ENCODE measurements at regions not wholly inside any gene's neighbourhood (a gene's known extent, or its start where the extent isn't known, plus 50 kb on each side); places are given as distances from the start of the nearest gene placed in this dataset.

GRCh38 chr3:64939309-64939708 lies 251.5 kb upstream of the ADAMTS9 start:
- DNase-seq = no peak

GRCh38 chr3:64936556-64936955 lies 248.8 kb upstream of the ADAMTS9 start:
- no peak for DNase-seq

DNA sequence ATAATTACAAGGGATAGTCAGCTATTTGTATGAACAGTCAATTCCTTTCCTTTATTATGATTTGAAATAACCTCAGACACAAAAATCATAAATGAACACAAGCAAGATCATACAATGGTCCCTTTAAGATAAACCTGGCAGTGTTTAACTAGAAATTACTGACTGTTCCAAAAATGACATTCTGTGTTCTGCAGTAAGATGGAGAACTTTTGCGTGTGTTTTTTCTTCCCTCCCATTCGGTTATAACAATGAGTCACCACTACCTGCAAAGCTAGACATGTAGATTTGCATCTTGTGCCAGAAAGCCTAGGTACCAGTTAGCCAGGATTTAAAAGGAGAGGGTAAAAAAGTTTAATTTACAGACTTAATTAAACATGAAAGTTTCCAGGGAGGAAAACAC lies 248.2 kb upstream of the ADAMTS9 start:
- DNase-seq = no peak

GRCh38 chr3:64932666-64933342 lies 245.0 kb upstream of the ADAMTS9 start:
- no peak for DNase-seq

DNA sequence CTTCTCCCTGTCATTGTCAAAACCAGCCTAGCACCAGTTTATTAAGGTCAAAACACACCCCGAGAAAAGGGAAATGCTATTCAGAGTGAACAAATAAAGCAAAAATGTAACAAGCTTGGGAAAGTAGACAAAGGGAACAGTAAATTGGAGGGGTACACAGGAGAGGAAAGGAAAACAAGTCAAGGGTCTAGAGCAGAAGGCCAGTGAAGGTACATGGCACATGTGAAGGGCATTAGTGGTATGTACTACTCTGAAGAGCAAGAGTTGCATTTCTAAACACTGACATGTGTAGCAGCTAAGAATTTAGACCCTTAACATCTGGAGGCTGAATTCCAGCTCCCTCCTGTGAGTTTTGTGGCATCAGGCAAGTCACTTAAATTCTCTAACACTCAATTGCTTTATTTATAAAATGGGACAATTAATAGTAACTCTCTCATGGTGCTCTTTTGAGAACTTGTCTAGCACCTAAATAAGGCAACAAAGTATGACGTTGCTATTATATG lies 244.3 kb upstream of the ADAMTS9 start:
- DNase-seq = no peak

DNA sequence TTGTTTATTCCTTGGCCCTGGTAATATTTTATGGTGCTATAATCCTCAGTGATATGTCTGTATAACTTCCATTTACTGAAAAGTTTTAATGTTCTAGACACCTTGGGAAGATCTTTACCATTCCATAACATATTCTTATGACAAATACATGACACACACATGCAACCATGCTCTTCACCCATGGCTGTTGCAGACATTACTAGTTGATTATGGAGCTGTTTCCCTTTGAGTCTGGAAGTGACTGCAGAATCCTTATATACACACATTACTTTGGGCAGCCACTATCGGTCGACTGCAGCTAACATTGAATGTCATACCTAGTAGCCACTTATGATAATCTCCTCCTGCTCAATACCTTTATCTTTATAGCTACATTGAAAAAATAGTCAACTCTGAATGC lies 243.1 kb upstream of the ADAMTS9 start:
- no peak for DNase-seq

DNA sequence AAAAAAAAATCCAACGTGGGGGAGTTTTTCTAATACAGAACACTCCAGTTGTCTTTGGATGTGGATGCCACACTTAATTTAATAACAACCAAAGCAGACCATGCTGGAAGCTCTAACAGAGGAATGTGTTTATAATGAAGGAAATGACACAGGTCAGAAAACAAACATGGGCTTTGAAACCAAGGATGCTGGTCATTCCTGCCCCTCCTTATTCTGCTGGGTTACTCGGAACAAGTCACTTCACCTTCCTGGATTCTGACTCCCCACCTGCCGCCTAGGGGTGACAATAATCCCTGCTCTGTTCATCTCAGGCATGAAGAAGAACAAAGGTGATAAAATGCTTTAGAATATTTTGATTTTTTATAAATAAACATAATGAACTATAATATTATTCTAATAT lies 240.9 kb upstream of the ADAMTS9 start:
- DNase-seq = no peak

GRCh38 chr3:64927689-64928088 lies 239.9 kb upstream of the ADAMTS9 start:
- no peak for DNase-seq

DNA sequence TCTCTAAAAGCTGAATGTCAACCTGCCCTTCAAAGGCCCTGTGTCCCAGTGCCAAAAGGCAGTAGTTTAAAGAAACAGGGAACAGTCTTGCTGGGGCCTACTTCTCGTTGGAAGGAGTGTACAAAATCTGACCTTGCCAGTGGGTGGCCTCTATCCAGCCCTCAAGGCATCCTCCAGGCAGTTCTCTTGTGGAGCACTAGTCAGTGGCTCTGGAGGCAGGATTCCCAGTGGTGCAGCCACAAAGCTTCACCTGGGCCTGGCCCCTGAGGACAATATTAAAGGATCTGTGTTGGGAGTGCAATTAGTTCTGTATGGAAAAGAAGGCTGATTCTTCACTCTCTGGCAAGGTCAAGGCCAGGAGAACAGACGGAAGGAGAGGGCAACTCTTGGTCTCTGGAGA lies 237.8 kb upstream of the ADAMTS9 start:
- no peak for DNase-seq

DNA sequence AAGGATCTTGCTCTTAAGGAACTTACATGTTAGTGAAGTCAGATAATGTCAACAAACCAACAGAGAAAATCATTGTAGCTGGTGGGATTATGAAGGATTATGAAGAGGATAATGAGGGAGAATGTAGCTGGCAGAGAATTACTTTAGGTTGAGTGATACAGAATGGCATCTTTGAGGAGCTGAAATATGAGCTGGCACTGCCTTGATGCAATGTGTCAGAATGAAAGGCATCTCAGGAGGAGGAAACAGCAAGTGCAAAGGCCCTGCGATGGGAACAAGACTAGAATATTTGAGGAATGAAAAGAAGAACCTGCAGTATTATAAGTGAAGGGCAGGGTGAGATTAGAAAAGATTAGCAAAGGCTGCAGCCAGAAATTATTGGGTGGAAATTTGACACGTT lies 237.2 kb upstream of the ADAMTS9 start:
- no peak for DNase-seq

DNA sequence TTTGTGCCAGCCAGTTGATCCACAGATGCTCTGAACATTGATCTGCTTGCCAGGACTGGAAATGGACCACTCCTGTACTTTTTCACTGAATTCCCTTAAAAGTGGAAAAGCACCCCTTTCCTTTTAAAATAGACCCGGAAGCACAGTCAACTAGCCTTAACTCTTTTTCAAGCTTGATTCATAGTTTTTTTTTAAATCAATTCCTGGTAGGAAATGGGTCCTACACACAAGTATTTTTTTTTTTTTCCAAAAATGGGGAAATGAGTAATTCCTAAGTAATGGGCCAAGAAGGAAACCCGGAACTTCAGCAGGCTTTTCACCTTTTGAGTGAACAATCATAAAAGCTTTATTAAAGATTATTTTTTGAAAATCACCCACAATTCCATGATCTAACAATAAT lies 234.4 kb upstream of the ADAMTS9 start:
- DNase-seq = no peak

GRCh38 chr3:64921281-64922065 lies 233.7 kb upstream of the ADAMTS9 start:
- no peak for DNase-seq

- DNase-seq = no peak
Observed at GRCh38 chr3:64919934-64920333, 232.1 kb upstream of the ADAMTS9 start.

GRCh38 chr3:64918989-64919388 lies 231.2 kb upstream of the ADAMTS9 start:
- DNase-seq = no peak

DNA sequence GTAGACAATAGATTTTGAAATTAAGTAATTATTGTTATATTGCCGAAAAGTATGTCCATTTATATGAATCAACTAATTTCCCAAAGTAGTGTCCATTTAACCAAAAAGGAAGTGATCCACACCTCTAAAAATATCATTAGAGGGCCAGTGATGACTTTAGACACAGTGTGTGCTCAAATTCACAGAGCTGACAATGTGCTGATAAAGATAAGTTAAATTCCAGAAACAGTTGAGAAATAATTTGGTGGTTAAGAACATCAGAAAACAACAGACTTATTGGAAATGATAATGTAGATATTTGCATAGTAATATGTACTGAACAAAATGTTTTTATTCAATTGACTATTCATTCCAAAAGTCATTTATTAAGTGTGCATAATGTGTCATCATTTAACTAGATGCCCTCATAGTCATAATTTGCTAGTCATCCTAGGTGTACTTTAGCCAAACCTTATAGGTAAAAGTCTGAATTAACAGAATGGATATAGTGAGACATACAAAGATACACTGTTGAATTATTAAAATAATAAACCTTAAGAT lies 230.2 kb upstream of the ADAMTS9 start:
- DNase-seq = no peak

DNA sequence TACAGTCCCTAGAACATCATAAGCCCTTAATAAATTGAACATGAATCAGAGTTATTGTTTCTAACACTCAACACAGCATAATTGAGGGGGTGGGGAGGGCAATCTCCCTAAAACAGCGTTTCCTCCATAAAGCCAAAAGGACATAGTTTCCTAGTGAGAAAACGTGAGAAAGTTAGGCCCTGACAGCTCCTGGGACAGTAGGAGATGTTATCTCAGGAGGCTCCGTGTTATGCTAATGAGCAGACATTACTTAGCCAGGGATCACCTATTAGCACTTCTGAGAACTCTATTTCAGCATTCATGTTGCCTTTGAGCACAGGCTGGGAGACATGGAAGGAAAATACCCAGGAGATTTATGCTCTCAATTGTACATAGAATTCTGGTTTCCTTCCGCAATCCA lies 229.1 kb upstream of the ADAMTS9 start:
- DNase-seq = no peak

DNA sequence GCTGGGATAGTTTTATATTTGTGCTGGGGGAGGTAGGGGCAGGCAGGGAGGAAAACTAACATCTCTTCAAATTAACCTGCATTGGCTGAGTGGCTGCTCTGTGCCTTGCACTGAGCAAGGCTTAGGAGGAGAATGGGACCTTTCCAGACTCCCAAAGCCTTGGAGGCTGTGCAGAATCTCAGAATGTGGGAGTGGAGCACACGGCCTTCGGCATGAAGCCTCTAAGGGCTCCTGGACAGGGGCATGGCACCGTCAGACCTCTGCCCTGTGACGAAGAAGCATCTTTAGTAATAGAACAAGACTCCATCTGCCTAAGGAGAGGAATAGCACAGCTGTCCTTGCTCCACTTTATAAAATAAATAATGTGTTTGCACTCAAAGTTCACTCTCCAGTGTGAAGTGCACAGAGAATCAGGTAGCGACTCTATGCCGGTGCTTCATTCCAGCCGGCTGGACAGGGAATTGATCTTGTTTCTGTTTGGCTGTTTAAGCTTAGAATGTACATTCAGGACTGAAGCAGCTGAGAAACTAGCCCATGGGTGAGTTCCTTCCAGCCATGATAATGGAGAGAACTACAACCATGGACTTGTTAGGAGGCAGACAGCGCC lies 228.5 kb upstream of the ADAMTS9 start:
- DNase-seq = no peak

DNA sequence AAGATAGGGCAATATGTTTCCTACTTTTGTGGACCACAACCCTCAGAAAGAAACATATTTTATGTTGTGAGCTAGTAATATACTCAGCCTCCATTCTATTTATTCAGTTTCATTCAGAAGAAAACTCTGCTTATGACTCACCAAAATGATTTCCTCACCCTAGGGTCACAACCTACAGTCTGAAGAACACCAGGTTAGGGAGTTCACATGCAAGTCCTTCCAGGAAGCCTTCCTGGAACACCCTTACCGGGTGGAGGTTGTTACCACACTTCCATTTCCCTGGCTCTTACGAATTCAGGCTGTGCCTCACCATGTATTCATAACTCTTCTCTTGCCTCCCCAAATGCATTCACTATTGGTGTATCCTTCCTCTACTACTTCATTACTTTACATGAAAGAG lies 228.0 kb upstream of the ADAMTS9 start:
- no peak for DNase-seq

GRCh38 chr3:64913515-64913914 lies 225.7 kb upstream of the ADAMTS9 start:
- no peak for DNase-seq

- DNase-seq = no peak
Observed at GRCh38 chr3:64911138-64911537, 223.3 kb upstream of the ADAMTS9 start.

GRCh38 chr3:64909757-64910467 lies 222.1 kb upstream of the ADAMTS9 start:
- DNase-seq = no peak

- no peak for DNase-seq
Observed at GRCh38 chr3:64909011-64909410, 221.2 kb upstream of the ADAMTS9 start.

GRCh38 chr3:64908251-64908685 lies 220.5 kb upstream of the ADAMTS9 start:
- no peak for DNase-seq

Measured in suppressor macrophage treated with lipopolysaccharide for 1 hour (primary cell).